ENCODE measurements at regions not wholly inside any gene's neighbourhood (a gene's known extent, or its start where the extent isn't known, plus 50 kb on each side); places are given as distances from the start of the nearest gene placed in this dataset.

DNA sequence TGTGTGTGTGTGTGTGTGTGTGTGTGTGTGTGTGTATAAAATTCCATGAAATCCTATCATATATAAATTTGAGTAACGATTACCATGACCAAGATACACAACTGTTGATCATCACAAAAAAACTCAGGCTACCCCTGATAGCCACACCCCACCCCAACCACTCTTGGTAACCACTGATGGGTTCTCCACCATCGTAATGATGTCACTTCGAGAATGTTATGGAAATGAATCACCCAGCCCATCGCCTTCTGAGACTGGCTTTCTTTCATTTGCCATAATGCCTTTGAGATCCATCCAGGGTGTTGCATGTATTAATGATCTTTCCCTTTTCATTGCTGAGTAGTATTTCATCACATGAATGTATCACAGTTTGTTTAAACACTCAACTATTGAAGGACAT lies 496.0 kb downstream of the MIAT start:
- Mint-ChIP-seq H3K36me3 (ENCODE audit: low read depth) (no peaks in the 10 kb centered on the region), H3K4me1 (peaks cover 27% of the 10 kb centered on the region), H3K27me3 (ENCODE audit: low read depth) (no peaks in the 10 kb centered on the region), H3K4me3 (no peak overlapping the region), H3K27ac (ENCODE audit: unreplicated experiment) (no peak overlapping the region), H3K9me3 (peaks cover 9% of the 10 kb centered on the region)
- TF ChIP-seq, protein P1, sequence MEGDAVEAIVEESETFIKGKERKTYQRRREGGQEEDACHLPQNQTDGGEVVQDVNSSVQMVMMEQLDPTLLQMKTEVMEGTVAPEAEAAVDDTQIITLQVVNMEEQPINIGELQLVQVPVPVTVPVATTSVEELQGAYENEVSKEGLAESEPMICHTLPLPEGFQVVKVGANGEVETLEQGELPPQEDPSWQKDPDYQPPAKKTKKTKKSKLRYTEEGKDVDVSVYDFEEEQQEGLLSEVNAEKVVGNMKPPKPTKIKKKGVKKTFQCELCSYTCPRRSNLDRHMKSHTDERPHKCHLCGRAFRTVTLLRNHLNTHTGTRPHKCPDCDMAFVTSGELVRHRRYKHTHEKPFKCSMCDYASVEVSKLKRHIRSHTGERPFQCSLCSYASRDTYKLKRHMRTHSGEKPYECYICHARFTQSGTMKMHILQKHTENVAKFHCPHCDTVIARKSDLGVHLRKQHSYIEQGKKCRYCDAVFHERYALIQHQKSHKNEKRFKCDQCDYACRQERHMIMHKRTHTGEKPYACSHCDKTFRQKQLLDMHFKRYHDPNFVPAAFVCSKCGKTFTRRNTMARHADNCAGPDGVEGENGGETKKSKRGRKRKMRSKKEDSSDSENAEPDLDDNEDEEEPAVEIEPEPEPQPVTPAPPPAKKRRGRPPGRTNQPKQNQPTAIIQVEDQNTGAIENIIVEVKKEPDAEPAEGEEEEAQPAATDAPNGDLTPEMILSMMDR (conservative IDR thresholded peaks at IDR 0.05): no peak
- DNase-seq (ENCODE audit: low read depth, low spot score): no peak

- Mint-ChIP-seq H3K4me1 (peaks cover 28% of the 10 kb centered on the region), H3K27ac (ENCODE audit: unreplicated experiment) (no peak overlapping the region), H3K27me3 (ENCODE audit: low read depth) (no peaks in the 10 kb centered on the region), H3K4me3 (no peak overlapping the region), H3K9me3 (peaks cover 9% of the 10 kb centered on the region), H3K36me3 (ENCODE audit: low read depth) (no peaks in the 10 kb centered on the region)
- TF ChIP-seq, protein P1 (conservative IDR thresholded peaks at IDR 0.05): no peak
- DNase-seq (ENCODE audit: low read depth, low spot score): no peak
Observed at GRCh38 chr22:27154717-27155116, 497.3 kb downstream of the MIAT start.

- Mint-ChIP-seq H3K4me1 (peaks cover 19% of the 10 kb centered on the region), H3K36me3 (ENCODE audit: low read depth) (no peaks in the 10 kb centered on the region), H3K9me3 (peaks cover 7% of the 10 kb centered on the region), H3K4me3 (no peak overlapping the region), H3K27me3 (ENCODE audit: low read depth) (peaks cover 3% of the 10 kb centered on the region), H3K27ac (ENCODE audit: unreplicated experiment) (no peak overlapping the region)
- DNase-seq (ENCODE audit: low read depth, low spot score): no peak
- TF ChIP-seq, protein P1 (conservative IDR thresholded peaks at IDR 0.05): no peak
Observed at GRCh38 chr22:27156821-27157489, 499.6 kb downstream of the MIAT start.

DNA sequence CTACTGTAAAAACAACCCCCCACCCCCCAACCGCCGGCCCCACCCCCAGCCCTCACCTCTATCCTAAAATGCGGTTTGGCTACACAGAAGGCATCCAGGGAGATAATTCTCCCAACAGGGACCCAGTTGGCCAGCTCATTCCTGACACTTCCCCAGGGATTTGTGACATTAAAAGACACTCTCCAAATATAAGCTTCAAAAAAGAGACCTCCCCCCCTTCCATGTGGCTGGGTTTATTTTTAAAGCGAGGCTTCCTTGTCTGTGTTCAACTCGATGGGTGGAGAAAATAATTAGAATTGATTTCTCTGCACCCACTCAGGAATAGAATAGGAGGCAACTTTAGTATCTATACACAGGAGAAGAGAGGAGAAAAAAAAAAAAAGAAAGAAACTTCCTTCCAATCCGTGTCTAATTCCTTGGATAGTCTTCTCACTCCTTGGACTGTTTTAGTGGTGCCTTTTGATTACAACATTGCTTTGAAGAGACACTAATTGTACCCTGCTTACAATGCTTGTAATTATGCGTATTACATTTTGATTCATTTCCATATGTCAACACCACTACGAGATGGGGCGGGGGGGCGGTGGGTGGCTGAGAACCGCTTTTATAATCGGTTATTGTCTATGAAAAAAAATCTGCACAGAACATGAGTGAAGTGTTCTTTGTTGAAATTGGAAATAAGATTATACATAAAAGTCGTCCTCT lies 500.4 kb downstream of the MIAT start:
- no peak for DNase-seq (ENCODE audit: low read depth, low spot score)
- Mint-ChIP-seq H3K36me3 (ENCODE audit: low read depth) (no peaks in the 10 kb centered on the region), H3K27me3 (ENCODE audit: low read depth) (peaks cover 7% of the 10 kb centered on the region), H3K4me3 (no peak overlapping the region), H3K4me1 (peaks cover 19% of the 10 kb centered on the region), H3K9me3 (no peaks in the 10 kb centered on the region), H3K27ac (ENCODE audit: unreplicated experiment) (no peak overlapping the region)
- TF ChIP-seq, protein P1 (conservative IDR thresholded peaks at IDR 0.05): no peak

GRCh38 chr22:27159016-27159415 lies 501.6 kb downstream of the MIAT start:
- peaks cover 19% of the 10 kb centered on the region for H3K4me1 Mint-ChIP-seq
- H3K9me3 Mint-ChIP-seq: no peaks in the 10 kb centered on the region
- no peak for DNase-seq (ENCODE audit: low read depth, low spot score)
- H3K27me3 Mint-ChIP-seq (ENCODE audit: low read depth): peaks cover 8% of the 10 kb centered on the region
- TF ChIP-seq, protein P1 (conservative IDR thresholded peaks at IDR 0.05): no peak
- no peaks in the 10 kb centered on the region for H3K36me3 Mint-ChIP-seq (ENCODE audit: low read depth)
- no peak overlapping the region for H3K4me3 Mint-ChIP-seq
- H3K27ac Mint-ChIP-seq (ENCODE audit: unreplicated experiment): no peak overlapping the region
